ENCODE measurements at regions not wholly inside any gene's neighbourhood (a gene's known extent, or its start where the extent isn't known, plus 50 kb on each side); places are given as distances from the start of the nearest gene placed in this dataset.

- no peak overlapping the region for H3K4me2 ChIP-seq (ENCODE audit: insufficient read depth, insufficient read length, low read length)
- no peaks in the 10 kb centered on the region for H3K36me3 Mint-ChIP-seq (ENCODE audit: insufficient read depth in 1 of 3, low read depth in 3 of 3)
- H2BK12ac ChIP-seq (ENCODE audit: insufficient read length, low read depth, low read length) = no peak overlapping the region
- H3K9me3 ChIP-seq (ENCODE audit: control insufficient read depth, low read depth, low read length) = no peaks in the 10 kb centered on the region
- H3K27me3 ChIP-seq (ENCODE audit: insufficient read depth, low read length) = no peaks in the 10 kb centered on the region
- WGBS (ENCODE audit: extremely low coverage, insufficient read length, low lambda C conversion rate) = no CpG with 5 or more reads among the region's 2 CpGs
- H3K79me2 ChIP-seq (ENCODE audit: insufficient read depth, low read length) = no peaks in the 10 kb centered on the region; the same call in 1 of the 2 replicates
- H3K27me3 Mint-ChIP-seq (ENCODE audit: low read depth) = no peaks in the 10 kb centered on the region
- H3K56ac ChIP-seq (ENCODE audit: insufficient read length, low read depth, low read length) = no peak overlapping the region
- H3K23ac ChIP-seq (ENCODE audit: insufficient read length, low read depth, low read length) = no peak overlapping the region
- H2AFZ ChIP-seq (ENCODE audit: low read length) = no peak overlapping the region
- no peak overlapping the region for H4K91ac ChIP-seq (ENCODE audit: insufficient read length, low read depth, low read length)
- no peak overlapping the region for H2BK20ac ChIP-seq (ENCODE audit: low read depth, low read length, poor library complexity, severe bottlenecking)
- DNase-seq = no peak
- H3K27ac ChIP-seq (ENCODE audit: insufficient read length, low read depth, low read length) = no peak overlapping the region
- no peak overlapping the region for H3K14ac ChIP-seq (ENCODE audit: insufficient read depth, low read length)
- H3K79me1 ChIP-seq (ENCODE audit: insufficient read depth, low read depth, low read length, poor library complexity, severe bottlenecking) = no peaks in the 10 kb centered on the region
- no peak overlapping the region for H2BK15ac ChIP-seq (ENCODE audit: low read depth, low read length)
- H2BK5ac ChIP-seq (ENCODE audit: insufficient read length, low read length) = no peak overlapping the region
- no peak overlapping the region for H4K8ac ChIP-seq (replicated peaks; ENCODE audit: insufficient read length, low read depth, low read length)
- no peak overlapping the region for H3K4me3 Mint-ChIP-seq
- no peak overlapping the region for H3K18ac ChIP-seq (ENCODE audit: insufficient read length, low read depth, low read length)
- no peaks in the 10 kb centered on the region for H4K20me1 ChIP-seq (ENCODE audit: control insufficient read depth, insufficient read depth, insufficient read length)
- no peak overlapping the region for H4K5ac ChIP-seq (ENCODE audit: insufficient read length, low read depth, low read length)
- H3K9me3 Mint-ChIP-seq = peaks cover 0 to 3% of the 10 kb centered on the region in 2 experiments; a peak in 1 of 5 replicates
- no peak overlapping the region for H2AK5ac ChIP-seq (ENCODE audit: insufficient read length, low read length)
- H3K23me2 ChIP-seq (ENCODE audit: insufficient read length, low read depth, low read length, poor library complexity, severe bottlenecking) = no peaks in the 10 kb centered on the region
- H3T11ph ChIP-seq (ENCODE audit: low read length) = no peak overlapping the region
- no peaks in the 10 kb centered on the region for H3K4me1 ChIP-seq (ENCODE audit: insufficient read depth, low read length)
- H3K4ac ChIP-seq (ENCODE audit: low read depth, low read length) = no peak overlapping the region
- TF ChIP-seq, protein P1, sequence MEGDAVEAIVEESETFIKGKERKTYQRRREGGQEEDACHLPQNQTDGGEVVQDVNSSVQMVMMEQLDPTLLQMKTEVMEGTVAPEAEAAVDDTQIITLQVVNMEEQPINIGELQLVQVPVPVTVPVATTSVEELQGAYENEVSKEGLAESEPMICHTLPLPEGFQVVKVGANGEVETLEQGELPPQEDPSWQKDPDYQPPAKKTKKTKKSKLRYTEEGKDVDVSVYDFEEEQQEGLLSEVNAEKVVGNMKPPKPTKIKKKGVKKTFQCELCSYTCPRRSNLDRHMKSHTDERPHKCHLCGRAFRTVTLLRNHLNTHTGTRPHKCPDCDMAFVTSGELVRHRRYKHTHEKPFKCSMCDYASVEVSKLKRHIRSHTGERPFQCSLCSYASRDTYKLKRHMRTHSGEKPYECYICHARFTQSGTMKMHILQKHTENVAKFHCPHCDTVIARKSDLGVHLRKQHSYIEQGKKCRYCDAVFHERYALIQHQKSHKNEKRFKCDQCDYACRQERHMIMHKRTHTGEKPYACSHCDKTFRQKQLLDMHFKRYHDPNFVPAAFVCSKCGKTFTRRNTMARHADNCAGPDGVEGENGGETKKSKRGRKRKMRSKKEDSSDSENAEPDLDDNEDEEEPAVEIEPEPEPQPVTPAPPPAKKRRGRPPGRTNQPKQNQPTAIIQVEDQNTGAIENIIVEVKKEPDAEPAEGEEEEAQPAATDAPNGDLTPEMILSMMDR (conservative IDR thresholded peaks at IDR 0.05) = no peak
- H3K4me1 Mint-ChIP-seq = peaks cover 6% of the 10 kb centered on the region in 2 experiments
- H2BK120ac ChIP-seq (ENCODE audit: low read depth, low read length, poor library complexity, severe bottlenecking) = no peak overlapping the region
- peak overlapping the region in 1 of 3 experiments; percentile 44; a peak in 1 of 7 replicates for H3K27ac Mint-ChIP-seq
- H3K9ac ChIP-seq (ENCODE audit: extremely low read depth, insufficient read length, low read length) = no peak overlapping the region
Observed at GRCh38 chr13:65264066-65264465, 1966.1 kb downstream of the PCDH9 start.
